Hepatocyte (in vitro differentiated cells): ENCODE measurements at regions not wholly inside any gene's neighbourhood (a gene's known extent, or its start where the extent isn't known, plus 50 kb on each side); places are given as distances from the start of the nearest gene placed in this dataset.

ENCODE experiments used
- DNase-seq: peaks from one replicate; pipeline ENCODE4 v3.0.0-alpha.2; 2016; ENCODE audit warnings: low spot score
- H2AFZ ChIP-seq: fragments of 200-600 bp; sonication (generic); 2 replicates; pipeline ENCODE4 v1.6.0; 2016; ENCODE audit warnings: antibody characterized with exemption, mild to moderate bottlenecking
- H3K27ac ChIP-seq: fragments of 200-600 bp; sonication (generic); 2 replicates; pipeline ENCODE4 v1.5.1; 2016; ENCODE audit warnings: mild to moderate bottlenecking
- H3K27me3 ChIP-seq: fragments of 200-600 bp; sonication (generic); 2 replicates; pipeline ENCODE4 v1.6.1; 2016
- H3K36me3 ChIP-seq: fragments of 200-600 bp; sonication (generic); replicated peaks from 2 replicates; pipeline ENCODE4 v1.5.1; 2016; ENCODE audit warnings: low read depth; ENCODE audit not compliant: insufficient read depth
- H3K4me1 ChIP-seq: fragments of 200-600 bp; sonication (generic); 2 replicates; pipeline ENCODE4 v1.5.1; 2016; ENCODE audit warnings: mild to moderate bottlenecking, moderate library complexity; ENCODE audit not compliant: insufficient read depth
- H3K4me2 ChIP-seq: fragments of 200-600 bp; sonication (generic); 2 replicates; pipeline ENCODE4 v1.6.0; 2016
- H3K4me3 ChIP-seq: fragments of 200-600 bp; sonication (generic); 2 replicates; pipeline ENCODE4 v1.5.1; 2016; ENCODE audit warnings: mild to moderate bottlenecking
- H3K79me2 ChIP-seq: fragments of 200-600 bp; sonication (generic); 2 replicates; pipeline ENCODE4 v1.6.0; 2017; ENCODE audit warnings: mild to moderate bottlenecking
- H3K9me2 ChIP-seq: fragments of 200-600 bp; sonication (generic); replicated peaks from 2 replicates; pipeline ENCODE4 v1.6.0; 2017; ENCODE audit warnings: mild to moderate bottlenecking; ENCODE audit not compliant: insufficient read depth
- H3K9me3 ChIP-seq: fragments of 200-600 bp; sonication (generic); 2 replicates; pipeline ENCODE4 v1.5.1; 2016; ENCODE audit warnings: low read depth, mild to moderate bottlenecking
- H4K20me1 ChIP-seq: fragments of 200-600 bp; sonication (generic); 2 replicates; pipeline ENCODE4 v1.6.0; 2016; ENCODE audit warnings: mild to moderate bottlenecking; ENCODE audit not compliant: insufficient read depth, poor library complexity, severe bottlenecking
- EZH2 ChIP-seq: fragments of 200-600 bp; sonication (generic); IDR thresholded peaks from 2 replicates; pipeline ENCODE4 v1.6.1; 2016; ENCODE audit warnings: antibody characterized with exemption, mild to moderate bottlenecking, borderline replicate concordance
- EZH2phosphoT487 ChIP-seq: fragments of 200-600 bp; sonication (generic); IDR thresholded peaks from one replicate; pipeline ENCODE4 v1.6.1; 2018; ENCODE audit warnings: antibody characterized with exemption, mild to moderate bottlenecking, low read depth, moderate library complexity; ENCODE audit not compliant: unreplicated experiment, severe bottlenecking
- WGBS: methylation state at CpG from one replicate; pipeline ENCODE4 v1.1.6; 2016; ENCODE audit warnings: low lambda C conversion rate; ENCODE audit errors: missing lambda C conversion rate; 5-methylcytosine and 5-hydroxymethylcytosine counted together
- TF ChIP-seq, protein P1 (sequence below): fragments of 200-600 bp; sonication (generic); IDR thresholded peaks from 2 replicates; pipeline ENCODE4 v1.5.1; 2016; ENCODE audit warnings: antibody characterized with exemption, mild to moderate bottlenecking; ENCODE audit not compliant: poor library complexity

DNA sequence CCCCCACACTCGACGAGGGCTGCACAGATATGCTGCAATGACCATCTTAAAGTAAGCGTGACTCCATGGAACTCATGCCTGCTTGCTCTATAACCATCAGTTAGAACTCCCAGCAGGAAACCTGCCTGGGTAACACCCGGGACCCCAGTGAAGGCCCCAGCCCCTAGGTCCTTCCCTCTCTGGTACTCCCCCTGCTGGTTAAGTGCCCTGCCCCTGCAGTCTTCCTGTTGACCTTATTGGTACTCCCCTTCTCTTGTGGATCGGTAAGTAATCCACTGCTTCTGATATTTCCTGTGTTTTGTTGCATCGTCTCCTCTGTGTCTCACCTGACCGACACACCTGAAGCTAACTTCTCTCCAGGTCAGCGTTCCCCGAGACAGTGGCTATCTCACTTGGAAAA is 104.8 kb upstream of the COG2 start:
- H2AFZ ChIP-seq: no peak overlapping the region
- no peaks in the 10 kb centered on the region for H3K36me3 ChIP-seq
- no peaks in the 10 kb centered on the region for H3K9me2 ChIP-seq
- H3K27ac ChIP-seq: no peak overlapping the region
- DNase-seq: no peak
- H3K79me2 ChIP-seq: no peaks in the 10 kb centered on the region
- H3K27me3 ChIP-seq: no peaks in the 10 kb centered on the region
- no peak for TF ChIP-seq EZH2
- no peak for TF ChIP-seq EZH2phosphoT487
- TF ChIP-seq, protein P1, sequence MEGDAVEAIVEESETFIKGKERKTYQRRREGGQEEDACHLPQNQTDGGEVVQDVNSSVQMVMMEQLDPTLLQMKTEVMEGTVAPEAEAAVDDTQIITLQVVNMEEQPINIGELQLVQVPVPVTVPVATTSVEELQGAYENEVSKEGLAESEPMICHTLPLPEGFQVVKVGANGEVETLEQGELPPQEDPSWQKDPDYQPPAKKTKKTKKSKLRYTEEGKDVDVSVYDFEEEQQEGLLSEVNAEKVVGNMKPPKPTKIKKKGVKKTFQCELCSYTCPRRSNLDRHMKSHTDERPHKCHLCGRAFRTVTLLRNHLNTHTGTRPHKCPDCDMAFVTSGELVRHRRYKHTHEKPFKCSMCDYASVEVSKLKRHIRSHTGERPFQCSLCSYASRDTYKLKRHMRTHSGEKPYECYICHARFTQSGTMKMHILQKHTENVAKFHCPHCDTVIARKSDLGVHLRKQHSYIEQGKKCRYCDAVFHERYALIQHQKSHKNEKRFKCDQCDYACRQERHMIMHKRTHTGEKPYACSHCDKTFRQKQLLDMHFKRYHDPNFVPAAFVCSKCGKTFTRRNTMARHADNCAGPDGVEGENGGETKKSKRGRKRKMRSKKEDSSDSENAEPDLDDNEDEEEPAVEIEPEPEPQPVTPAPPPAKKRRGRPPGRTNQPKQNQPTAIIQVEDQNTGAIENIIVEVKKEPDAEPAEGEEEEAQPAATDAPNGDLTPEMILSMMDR: no peak
- WGBS: 82% methylated on average over 9 of the region's 9 CpGs
- H3K4me1 ChIP-seq: no peaks in the 10 kb centered on the region
- H3K4me2 ChIP-seq: no peak overlapping the region
- H3K4me3 ChIP-seq: no peak overlapping the region
- no peaks in the 10 kb centered on the region for H4K20me1 ChIP-seq
- H3K9me3 ChIP-seq: peaks cover 4% of the 10 kb centered on the region

GRCh38 chr1:230536641-230537155 is 105.6 kb upstream of the COG2 start:
- 68% methylated on average over 1 of the region's 1 CpG for WGBS
- Histone ChIP-seq H3K4me3 (no peak overlapping the region), H3K4me1 (no peaks in the 10 kb centered on the region), H3K4me2 (no peak overlapping the region), H4K20me1 (no peaks in the 10 kb centered on the region), H3K9me2 (no peaks in the 10 kb centered on the region), H3K27me3 (no peaks in the 10 kb centered on the region), H2AFZ (no peak overlapping the region), H3K9me3 (peaks cover 4% of the 10 kb centered on the region), H3K79me2 (no peaks in the 10 kb centered on the region), H3K36me3 (no peaks in the 10 kb centered on the region), H3K27ac (no peak overlapping the region)
- DNase-seq: no peak
- TF ChIP-seq, protein P1: no peak
- no peak for TF ChIP-seq EZH2phosphoT487
- TF ChIP-seq EZH2: no peak

DNA sequence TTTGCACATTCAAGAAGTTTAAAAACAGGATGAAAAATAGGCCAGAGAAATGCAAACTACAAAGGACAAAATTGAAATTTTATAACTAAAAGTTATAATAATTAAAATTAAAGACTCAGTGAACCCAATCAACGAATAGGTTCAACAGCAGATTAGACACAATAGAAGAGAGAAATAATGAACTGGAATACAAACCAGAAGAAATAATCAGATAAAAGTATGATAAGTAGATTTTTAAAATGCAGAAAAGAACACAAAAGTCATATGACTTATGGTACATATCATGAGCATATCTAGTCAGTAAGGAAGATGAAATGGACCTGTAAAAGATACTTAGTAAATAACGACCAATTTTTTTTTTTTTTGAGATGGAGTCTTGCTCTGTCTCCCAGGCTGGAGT is 108.1 kb upstream of the COG2 start:
- Histone ChIP-seq H3K4me1 (no peaks in the 10 kb centered on the region), H3K36me3 (no peaks in the 10 kb centered on the region), H3K4me2 (no peak overlapping the region), H3K27ac (no peak overlapping the region), H3K79me2 (no peaks in the 10 kb centered on the region), H3K4me3 (no peak overlapping the region), H3K9me2 (no peaks in the 10 kb centered on the region), H3K27me3 (no peaks in the 10 kb centered on the region), H2AFZ (no peak overlapping the region), H4K20me1 (no peaks in the 10 kb centered on the region), H3K9me3 (peaks cover 4% of the 10 kb centered on the region)
- TF ChIP-seq EZH2phosphoT487 (no peak), EZH2 (no peak)
- TF ChIP-seq, protein P1: no peak
- 79% methylated on average over 2 of the region's 2 CpGs for WGBS
- no peak for DNase-seq

DNA sequence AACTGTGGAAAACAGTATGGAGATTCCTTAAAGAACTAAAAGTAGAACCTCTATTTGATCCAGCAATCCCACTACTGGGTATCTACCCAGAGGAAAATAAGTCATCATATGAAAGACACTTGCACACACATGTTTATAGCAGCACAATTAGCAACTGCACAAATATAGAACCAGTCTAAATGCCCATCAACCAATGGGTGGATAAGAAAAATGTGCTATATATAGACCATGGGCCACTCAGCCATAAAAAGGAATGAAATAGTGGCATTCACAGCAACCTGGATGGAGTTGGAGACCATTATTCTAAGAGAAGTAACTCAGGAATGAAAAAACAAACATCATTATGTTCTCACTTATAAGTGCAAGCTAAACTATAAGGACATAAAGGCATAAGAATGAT is 105.0 kb upstream of the PGBD5 start:
- TF ChIP-seq EZH2: no peak
- TF ChIP-seq, protein P1: no peak
- TF ChIP-seq EZH2phosphoT487: no peak
- Histone ChIP-seq H3K9me3 (peaks cover 4% of the 10 kb centered on the region), H3K79me2 (no peaks in the 10 kb centered on the region), H3K36me3 (no peaks in the 10 kb centered on the region), H3K27ac (no peak overlapping the region), H3K27me3 (no peaks in the 10 kb centered on the region), H4K20me1 (no peaks in the 10 kb centered on the region), H3K9me2 (no peaks in the 10 kb centered on the region), H3K4me2 (no peak overlapping the region), H2AFZ (no peak overlapping the region), H3K4me1 (no peaks in the 10 kb centered on the region), H3K4me3 (no peak overlapping the region)
- DNase-seq: no peak
